Islet precursor cell (in vitro differentiated cells): ENCODE measurements at regions not wholly inside any gene's neighbourhood (a gene's known extent, or its start where the extent isn't known, plus 50 kb on each side); places are given as distances from the start of the nearest gene placed in this dataset.
"Not testable (repeated sequence)": the region's sequence is repeated elsewhere in the genome, so short reads cannot be mapped to it uniquely, and the experiment has no call there.

ENCODE experiments used
- DNase-seq: peaks from one replicate; pipeline ENCODE4 v3.0.0-alpha.2; 2018

GRCh38 chr9:67418496-67419079 lies 426.2 kb upstream of the SPATA31A3 start:
- DNase-seq: not testable (repeated sequence)

- not testable (repeated sequence) for DNase-seq
Observed at GRCh38 chr9:67417341-67417983, 425.1 kb upstream of the SPATA31A3 start.

GRCh38 chr9:67416639-67417038 lies 424.3 kb upstream of the SPATA31A3 start:
- DNase-seq: peak; percentile 7

GRCh38 chr9:67410606-67411220 lies 418.4 kb upstream of the SPATA31A3 start:
- DNase-seq: not testable (repeated sequence)

GRCh38 chr9:67403739-67404138 lies 411.4 kb upstream of the SPATA31A3 start:
- not testable (repeated sequence) for DNase-seq

DNA sequence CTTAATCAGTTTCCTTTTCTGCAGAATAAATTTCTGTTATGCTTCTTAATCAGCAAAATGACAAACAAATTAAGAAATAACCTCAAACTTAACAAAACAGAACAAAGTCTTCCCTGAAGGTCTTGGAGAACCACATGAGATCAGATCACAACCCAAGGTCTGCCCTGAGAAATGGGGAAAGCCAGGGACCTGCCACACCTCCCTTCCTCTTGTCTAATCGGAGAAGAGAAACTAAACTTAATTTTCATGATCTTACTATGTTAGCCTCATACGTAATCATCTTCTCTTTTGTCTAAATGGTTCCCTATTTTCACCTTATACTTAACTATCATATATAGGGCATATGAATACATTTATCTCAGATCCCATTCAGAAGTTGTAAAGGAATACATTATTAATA lies 405.4 kb upstream of the SPATA31A3 start:
- not testable (repeated sequence) for DNase-seq

- DNase-seq: not testable (repeated sequence)
Observed at GRCh38 chr9:67394782-67395181, 402.4 kb upstream of the SPATA31A3 start.

GRCh38 chr9:67394038-67394437 lies 401.7 kb upstream of the SPATA31A3 start:
- DNase-seq: not testable (repeated sequence)

GRCh38 chr9:67369664-67370063 lies 377.3 kb upstream of the SPATA31A3 start:
- not testable (repeated sequence) for DNase-seq

DNA sequence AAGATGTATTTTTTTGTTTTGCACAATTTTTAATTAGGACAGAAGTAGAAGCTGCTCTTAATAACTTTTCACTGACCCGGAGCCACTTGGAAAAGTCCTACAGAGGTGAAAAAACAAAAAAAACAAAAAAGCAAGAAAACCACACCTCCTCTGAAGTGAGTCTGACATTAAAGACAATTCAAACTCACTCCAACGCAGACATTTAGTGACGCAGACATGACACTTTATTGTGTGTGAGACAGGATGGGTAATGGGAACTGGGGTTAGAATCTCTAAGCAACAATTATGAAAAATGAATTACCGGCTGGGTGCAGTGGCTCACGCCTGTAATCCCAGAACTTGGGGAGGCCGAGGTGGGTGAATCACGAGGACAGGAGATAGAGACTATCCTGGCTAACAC lies 370.0 kb upstream of the SPATA31A3 start:
- not testable (repeated sequence) for DNase-seq

DNA sequence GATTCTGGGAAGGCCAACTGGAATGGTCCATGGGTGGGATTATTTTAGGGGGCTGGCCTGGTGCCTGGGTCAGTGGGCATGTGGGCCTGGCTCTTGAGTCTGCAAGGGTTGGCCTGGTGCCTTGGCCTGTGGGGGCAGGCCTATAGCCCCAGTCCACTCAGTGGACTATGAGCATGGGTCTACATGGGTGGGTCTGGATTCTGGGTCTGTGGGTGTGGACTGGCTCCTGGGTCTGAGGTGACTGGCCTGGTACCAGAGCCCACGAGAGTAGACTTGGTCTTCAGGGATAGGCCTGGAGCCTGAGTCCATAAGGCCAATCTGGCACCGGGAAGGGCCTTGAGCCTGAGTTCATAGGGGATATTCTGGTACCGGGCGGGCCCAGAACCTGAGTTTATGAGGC lies 361.6 kb upstream of the SPATA31A3 start:
- not testable (repeated sequence) for DNase-seq

GRCh38 chr9:67349424-67349759 lies 357.0 kb upstream of the SPATA31A3 start:
- DNase-seq: not testable (repeated sequence)

- DNase-seq: not testable (repeated sequence)
Observed at GRCh38 chr9:67348562-67349423, 356.4 kb upstream of the SPATA31A3 start.

DNA sequence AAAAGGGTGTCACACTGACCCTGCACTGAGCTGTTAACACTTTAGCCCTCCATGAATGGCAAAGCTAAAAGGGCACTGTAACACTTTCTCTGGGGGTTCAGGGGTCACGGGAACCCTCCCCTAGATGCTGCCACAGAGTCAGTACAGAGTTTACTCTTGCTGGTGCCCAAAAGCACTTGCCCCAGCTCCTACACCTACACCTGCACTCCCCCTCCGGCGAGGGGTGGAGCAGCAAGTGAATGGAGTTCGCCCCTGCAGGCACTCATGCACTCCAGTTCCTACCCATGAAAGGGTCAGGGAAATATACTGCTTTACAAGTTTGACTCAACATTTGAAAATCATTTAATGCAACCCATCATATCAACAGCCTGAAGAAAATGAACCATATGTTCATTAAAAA lies 355.7 kb upstream of the SPATA31A3 start:
- DNase-seq: not testable (repeated sequence)

DNA sequence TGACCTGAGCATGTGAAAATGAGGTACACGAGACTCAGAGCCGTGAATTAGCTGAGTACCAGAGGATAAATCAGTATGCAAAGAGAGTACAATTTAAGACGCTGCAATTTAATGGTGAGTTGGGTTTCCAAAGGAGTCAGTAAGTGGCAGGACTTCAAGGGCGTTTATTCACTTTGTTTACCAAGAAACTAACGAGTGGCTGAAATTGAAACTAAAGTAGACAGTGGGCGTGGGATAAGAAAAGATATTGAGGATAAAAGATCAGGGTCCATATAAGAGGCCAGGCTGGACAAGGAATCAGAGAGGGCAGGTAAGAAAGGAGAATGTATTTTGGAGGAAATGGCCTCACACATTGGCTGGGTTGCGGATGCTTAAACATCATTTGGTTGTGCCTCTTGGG lies 346.9 kb upstream of the SPATA31A3 start:
- DNase-seq: not testable (repeated sequence)

DNA sequence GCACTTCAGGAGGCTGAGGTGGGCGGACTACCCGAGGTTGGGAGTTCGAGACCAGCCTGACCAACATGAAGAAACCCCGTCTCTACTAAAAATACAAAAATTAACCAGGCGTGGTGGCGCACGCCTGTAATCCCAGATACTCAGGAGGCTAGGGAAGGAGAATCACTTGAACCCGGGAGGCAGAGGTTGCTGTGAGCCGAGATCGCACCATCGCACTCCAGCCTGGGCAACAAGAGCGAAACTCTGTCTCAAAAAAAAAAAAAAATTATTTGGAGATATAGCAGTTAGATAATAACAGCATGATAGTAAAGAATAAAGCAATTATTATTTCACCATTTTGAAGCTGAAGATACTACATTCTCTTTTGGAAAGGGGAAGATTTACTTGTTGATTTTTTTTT lies 345.9 kb upstream of the SPATA31A3 start:
- not testable (repeated sequence) for DNase-seq

DNA sequence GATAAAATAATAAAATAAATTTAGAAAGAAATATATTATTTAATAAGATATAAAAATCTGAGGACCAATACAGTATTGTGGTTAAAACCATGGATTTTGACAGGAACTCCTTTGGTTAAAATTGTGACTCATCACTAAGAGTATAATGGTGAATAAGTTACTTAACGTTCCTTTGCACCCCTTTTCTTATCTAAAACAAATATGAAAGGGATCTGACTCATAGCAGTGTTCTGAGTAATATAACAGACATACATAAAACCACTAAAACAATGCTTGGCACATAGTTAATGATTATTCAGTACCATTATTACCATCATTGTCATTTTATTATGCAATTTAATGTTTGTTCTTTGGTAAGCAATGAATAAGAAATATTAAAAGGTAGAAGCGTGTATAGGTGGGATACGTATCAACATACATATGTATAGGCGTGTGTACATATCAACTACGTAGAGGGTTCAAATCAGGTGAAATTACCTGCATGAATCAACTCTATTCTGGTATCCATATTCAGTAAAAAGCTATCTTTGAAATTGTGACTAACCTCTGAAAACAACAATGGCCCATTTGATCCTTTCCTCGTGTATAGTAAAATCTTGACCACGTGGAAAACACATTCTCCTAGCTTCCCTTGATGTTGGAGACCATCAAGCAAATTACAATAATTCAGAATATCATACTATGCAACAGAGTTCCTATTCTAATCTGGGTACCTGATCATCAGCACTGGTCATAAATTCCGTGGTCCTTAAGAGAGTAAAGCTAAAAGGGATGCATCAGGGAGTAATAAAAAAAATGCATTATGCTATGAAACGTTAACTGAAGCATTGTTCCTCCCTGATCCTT lies 342.6 kb upstream of the SPATA31A3 start:
- not testable (repeated sequence) for DNase-seq

GRCh38 chr9:67331634-67332033 lies 339.3 kb upstream of the SPATA31A3 start:
- not testable (repeated sequence) for DNase-seq

DNA sequence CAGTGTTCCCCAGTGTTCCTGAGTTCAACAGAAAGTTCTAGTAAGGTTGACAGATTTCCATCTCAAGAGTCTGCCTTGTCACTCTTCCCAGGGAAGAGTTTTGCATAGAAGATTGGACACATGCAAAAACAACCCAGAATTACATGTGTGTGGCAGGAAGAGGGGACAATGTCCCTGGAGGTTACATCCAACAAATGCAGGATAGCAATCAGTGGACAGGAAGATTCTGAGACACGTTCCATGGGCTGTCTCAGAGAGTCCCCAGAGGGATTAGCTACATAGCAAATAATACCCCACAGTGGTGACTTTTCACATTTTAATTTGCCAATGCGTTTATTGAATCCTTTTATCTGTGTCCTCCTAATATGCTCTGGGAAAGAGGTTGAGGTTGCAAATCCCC lies 321.1 kb upstream of the SPATA31A3 start:
- not testable (repeated sequence) for DNase-seq

DNA sequence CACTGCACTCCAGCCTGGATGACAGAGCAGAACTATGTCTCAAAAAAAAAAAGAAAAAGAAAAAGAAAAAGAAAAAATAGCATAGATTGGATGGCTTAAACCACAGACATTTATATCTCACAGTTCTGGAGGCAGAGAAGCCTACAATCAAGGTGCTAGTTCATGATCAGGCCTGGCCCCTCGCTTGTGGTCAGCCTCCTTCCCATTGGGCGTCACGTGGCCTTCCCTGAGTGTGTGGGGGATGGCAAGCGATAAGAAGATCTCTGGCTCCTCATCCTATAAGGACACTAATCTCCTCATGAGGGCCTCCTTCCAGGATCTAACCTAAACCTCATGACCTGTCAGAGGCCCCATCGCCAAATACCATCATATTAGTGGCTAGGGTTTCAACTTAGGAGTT lies 320.2 kb upstream of the SPATA31A3 start:
- not testable (repeated sequence) for DNase-seq

DNA sequence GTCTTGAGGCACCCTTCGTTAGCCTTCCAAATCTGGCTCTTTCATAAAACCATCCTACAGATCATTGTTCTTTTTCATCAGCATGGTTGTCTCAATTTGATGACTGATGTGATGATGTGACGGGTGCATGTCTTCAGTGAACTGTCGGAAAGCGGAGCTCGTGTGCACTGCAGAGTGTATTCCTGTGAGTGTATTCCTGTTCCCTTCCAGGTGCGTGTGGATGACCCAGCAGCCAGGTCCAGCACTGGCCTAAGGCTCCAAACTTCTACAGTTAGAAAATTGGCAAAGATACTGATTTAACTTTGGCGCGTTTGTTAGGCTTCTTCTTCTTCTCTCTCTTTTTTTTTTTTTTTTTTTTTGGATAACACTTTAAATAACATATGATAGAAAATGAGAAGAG lies 314.8 kb upstream of the SPATA31A3 start:
- DNase-seq: not testable (repeated sequence)

GRCh38 chr9:67288797-67289196 lies 296.4 kb upstream of the SPATA31A3 start:
- not testable (repeated sequence) for DNase-seq
